PC-3 (cell line): ENCODE measurements at regions not wholly inside any gene's neighbourhood (a gene's known extent, or its start where the extent isn't known, plus 50 kb on each side); places are given as distances from the start of the nearest gene placed in this dataset.

Source experiments
- ATAC-seq: fragments of 200-7000 bp; cut with Tn5 transposase; 2 replicates; pipeline ENCODE4 v1.9.1; 2020; ENCODE audit warnings: mild to moderate bottlenecking, moderate library complexity
- BruUV-seq: library from RNA; stranded (reverse); fragments of 400-500 nt; replicated peaks from 2 replicates; lab custom pipeline; 2021; lab: Mats Ljungman, UMichigan
- CTCF ChIA-PET: fragments of 300-600 bp; sonication (Branson Sonifier 250); formaldehyde crosslinking; loops from one replicate; lab custom pipeline; 2022; ENCODE audit warnings: antibody characterized with exemption; lab: Charles Lee
- POLR2A ChIA-PET: fragments of 300-600 bp; sonication (Branson Sonifier 250); formaldehyde crosslinking; loops from one replicate; lab custom pipeline; 2022; ENCODE audit warnings: antibody characterized with exemption; ENCODE audit not compliant: unreplicated experiment; lab: Charles Lee
- DNase-seq: peaks from one replicate; pipeline ENCODE4 v3.0.0-alpha.2; 2015
- H2AFZ ChIP-seq: fragments of 300-600 bp; sonication (generic); 2 replicates; pipeline ENCODE4 v1.6.0; 2016; ENCODE audit warnings: antibody characterized with exemption, low read length
- H3F3A ChIP-seq: fragments of 300-600 bp; sonication (generic); one replicate; pipeline ENCODE4 v1.6.0; 2017; ENCODE audit warnings: antibody characterized with exemption, low read length, control low read depth, mild to moderate bottlenecking; ENCODE audit not compliant: unreplicated experiment
- H3K27ac ChIP-seq: fragments of 300-600 bp; sonication (generic); 2 replicates; pipeline ENCODE4 v1.5.1; 2016; ENCODE audit warnings: mild to moderate bottlenecking, low read length
- H3K27me3 ChIP-seq: fragments of 300-600 bp; sonication (generic); 2 replicates; pipeline ENCODE4 v1.6.1; 2016; ENCODE audit warnings: low read length, mixed read lengths
- H3K36me3 ChIP-seq: fragments of 300-600 bp; sonication (generic); 2 replicates; pipeline ENCODE4 v1.6.1; 2016; ENCODE audit warnings: low read depth, mixed run types, low read length, mixed read lengths
- H3K4me1 ChIP-seq: fragments of 300-600 bp; sonication (generic); 2 replicates; pipeline ENCODE4 v1.5.1; 2016; ENCODE audit warnings: low read length; ENCODE audit not compliant: insufficient read depth
- H3K4me2 ChIP-seq: fragments of 300-600 bp; sonication (generic); 2 replicates; pipeline ENCODE4 v1.6.0; 2016; ENCODE audit warnings: low read length
- H3K4me3 ChIP-seq: fragments of 300-600 bp; sonication (generic); 2 replicates; pipeline ENCODE4 v1.5.1; 2016; ENCODE audit warnings: mild to moderate bottlenecking, low read length, mixed read lengths
- H3K79me2 ChIP-seq: fragments of 300-600 bp; sonication (generic); 2 replicates; pipeline ENCODE4 v1.6.1; 2017; ENCODE audit warnings: low read length, mixed read lengths
- H3K9ac ChIP-seq: fragments of 300-600 bp; sonication (generic); 2 replicates; pipeline ENCODE4 v1.6.0; 2016; ENCODE audit warnings: mild to moderate bottlenecking, low read length
- H3K9me2 ChIP-seq: fragments of 300-600 bp; sonication (generic); replicated peaks from 2 replicates; pipeline ENCODE4 v1.6.1; 2016; ENCODE audit warnings: mixed run types, low read length, mixed read lengths
- H3K9me3 ChIP-seq: fragments of 300-600 bp; sonication (generic); 2 replicates; pipeline ENCODE4 v1.6.1; 2016; ENCODE audit warnings: low read length, mixed read lengths
- H4K20me1 ChIP-seq: fragments of 300-600 bp; sonication (generic); 2 replicates; pipeline ENCODE4 v1.6.1; 2016; ENCODE audit warnings: low read length, mixed read lengths
- CTCF ChIP-seq: fragments of 300-600 bp; sonication (generic); conservative IDR thresholded peaks from 2 replicates; pipeline ENCODE4 v1.5.1; 2017; ENCODE audit warnings: antibody characterized with exemption, low read depth, mild to moderate bottlenecking, low read length
- EZH2 ChIP-seq: fragments of 300-600 bp; sonication (generic); IDR thresholded peaks from one replicate; pipeline ENCODE4 v1.6.1; 2017; ENCODE audit warnings: antibody characterized with exemption, mild to moderate bottlenecking, low read length; ENCODE audit not compliant: unreplicated experiment
- EZH2phosphoT487 ChIP-seq: fragments of 300-600 bp; sonication (generic); IDR thresholded peaks from 2 replicates; pipeline ENCODE4 v1.6.1; 2018; ENCODE audit warnings: mild to moderate bottlenecking, antibody characterized with exemption, low read length, borderline replicate concordance
- intact Hi-C: fragments of 100-400 bp; cut with micrococcal nuclease; formaldehyde crosslinking; loops from 2 replicates; pipeline ENCODE4 v1.9.0; 2023

- no peak overlapping the region for H3K4me2 ChIP-seq
- no peak overlapping the region for H2AFZ ChIP-seq
- no peak for DNase-seq
- peaks cover 31% of the 10 kb centered on the region for H3K4me1 ChIP-seq
- no TSS peak for BruUV-seq
- no peaks in the 10 kb centered on the region for H3K9me2 ChIP-seq
- no peaks in the 10 kb centered on the region for H3K36me3 ChIP-seq
- intact Hi-C loops, result loop anchor here (10.0 kb wide), 1 partner anchor 433 kb away; no protein-coding TSS in a partner anchor
- H3K27ac ChIP-seq, result no peak overlapping the region
- no peaks in the 10 kb centered on the region for H3K9me3 ChIP-seq
- H3K9ac ChIP-seq, result no peak overlapping the region
- no peak overlapping the region for H3K4me3 ChIP-seq
- ChIA-PET CTCF (no interaction called here), POLR2A (no interaction called here)
- H3K27me3 ChIP-seq, result no peaks in the 10 kb centered on the region
- H4K20me1 ChIP-seq, result no peaks in the 10 kb centered on the region
- no peaks in the 10 kb centered on the region for H3F3A ChIP-seq
- no peaks in the 10 kb centered on the region for H3K79me2 ChIP-seq
- ATAC-seq, result no peak
- TF ChIP-seq EZH2phosphoT487 (no peak), EZH2 (no peak), CTCF (no peak)
Measured at GRCh38 chr2:12487253-12488004, 229.3 kb upstream of the TRIB2 start.

DNA sequence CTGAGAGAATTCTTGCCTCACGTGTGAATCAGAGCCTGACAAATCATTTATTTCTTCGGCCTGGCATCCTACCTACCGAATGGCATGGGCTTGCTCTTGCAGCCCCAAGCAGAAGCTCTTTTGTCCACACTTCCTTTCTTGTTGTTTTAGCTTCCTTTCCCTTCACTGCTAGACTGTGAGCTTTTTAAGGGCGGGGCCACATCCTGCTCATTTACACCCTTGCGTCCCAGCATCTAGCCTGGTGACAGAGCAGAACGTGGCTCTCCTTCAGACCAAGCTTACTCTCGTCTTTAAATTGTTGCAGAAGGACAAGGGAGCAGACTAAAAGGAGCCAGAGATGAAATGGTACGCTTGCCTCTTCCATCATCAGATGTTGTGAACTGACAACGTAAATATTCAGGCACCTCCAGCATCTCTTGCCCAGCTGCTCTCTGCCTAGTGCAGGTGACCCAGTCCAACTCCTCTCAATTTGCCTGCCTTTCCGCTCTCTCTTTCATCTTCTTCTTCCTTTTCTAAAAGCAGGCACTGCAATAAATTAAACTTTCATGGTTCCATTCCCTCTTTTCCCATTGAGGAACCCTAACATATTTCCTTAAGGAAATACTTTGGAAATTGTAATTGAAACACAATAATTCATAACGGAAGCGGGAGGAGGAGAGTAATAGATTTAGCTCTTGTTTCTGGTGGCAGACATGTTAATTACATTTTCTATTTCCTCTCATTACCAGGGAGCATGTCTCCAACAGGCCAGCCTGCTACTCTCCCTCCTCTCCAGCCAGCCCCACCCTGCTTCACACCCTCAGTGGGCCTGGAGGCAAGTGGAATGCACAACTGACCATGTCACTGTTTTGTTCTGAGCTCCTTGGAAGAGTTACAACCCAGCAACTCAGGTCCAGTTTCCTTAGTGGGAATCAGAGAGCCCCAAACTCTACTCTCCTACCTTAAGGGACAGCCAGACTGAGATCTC, 228.1 kb upstream of the TRIB2 start:
- ChIA-PET POLR2A (no interaction called here), CTCF (no interaction called here)
- DNase-seq (no peak), ATAC-seq (no peak)
- no peak for TF ChIP-seq EZH2
- TF ChIP-seq CTCF, result no peak
- no peak for TF ChIP-seq EZH2phosphoT487
- H3K4me3 ChIP-seq, result no peak overlapping the region
- no peaks in the 10 kb centered on the region for H3K9me3 ChIP-seq
- H3K79me2 ChIP-seq, result no peaks in the 10 kb centered on the region
- H3K27ac ChIP-seq, result no peak overlapping the region
- no peaks in the 10 kb centered on the region for H3K9me2 ChIP-seq
- intact Hi-C loops, result loop anchor here (10.0 kb wide), 1 partner anchor 434 kb away; no protein-coding TSS in a partner anchor
- H3K27me3 ChIP-seq, result no peaks in the 10 kb centered on the region
- no peak overlapping the region for H3K4me2 ChIP-seq
- H2AFZ ChIP-seq, result no peak overlapping the region
- H3K36me3 ChIP-seq, result no peaks in the 10 kb centered on the region
- no peaks in the 10 kb centered on the region for H4K20me1 ChIP-seq
- BruUV-seq, result no TSS peak
- no peak overlapping the region for H3K9ac ChIP-seq
- H3F3A ChIP-seq, result no peaks in the 10 kb centered on the region
- peaks cover 40% of the 10 kb centered on the region for H3K4me1 ChIP-seq
